22Rv1 (cell line): ENCODE measurements at regions not wholly inside any gene's neighbourhood (a gene's known extent, or its start where the extent isn't known, plus 50 kb on each side); places are given as distances from the start of the nearest gene placed in this dataset.

Experiments
- ZFX ChIP-seq: fragments of 450-650 bp; IDR thresholded peaks from 2 replicates; pipeline ENCODE4 v1.6.1; 2017; ENCODE audit warnings: antibody characterized with exemption, borderline replicate concordance
- TF ChIP-seq, protein P1 (sequence below): fragments of 450-650 bp; IDR thresholded peaks from 2 replicates; pipeline ENCODE4 v1.5.1; 2017; ENCODE audit warnings: mild to moderate bottlenecking

- TF ChIP-seq, protein P1, sequence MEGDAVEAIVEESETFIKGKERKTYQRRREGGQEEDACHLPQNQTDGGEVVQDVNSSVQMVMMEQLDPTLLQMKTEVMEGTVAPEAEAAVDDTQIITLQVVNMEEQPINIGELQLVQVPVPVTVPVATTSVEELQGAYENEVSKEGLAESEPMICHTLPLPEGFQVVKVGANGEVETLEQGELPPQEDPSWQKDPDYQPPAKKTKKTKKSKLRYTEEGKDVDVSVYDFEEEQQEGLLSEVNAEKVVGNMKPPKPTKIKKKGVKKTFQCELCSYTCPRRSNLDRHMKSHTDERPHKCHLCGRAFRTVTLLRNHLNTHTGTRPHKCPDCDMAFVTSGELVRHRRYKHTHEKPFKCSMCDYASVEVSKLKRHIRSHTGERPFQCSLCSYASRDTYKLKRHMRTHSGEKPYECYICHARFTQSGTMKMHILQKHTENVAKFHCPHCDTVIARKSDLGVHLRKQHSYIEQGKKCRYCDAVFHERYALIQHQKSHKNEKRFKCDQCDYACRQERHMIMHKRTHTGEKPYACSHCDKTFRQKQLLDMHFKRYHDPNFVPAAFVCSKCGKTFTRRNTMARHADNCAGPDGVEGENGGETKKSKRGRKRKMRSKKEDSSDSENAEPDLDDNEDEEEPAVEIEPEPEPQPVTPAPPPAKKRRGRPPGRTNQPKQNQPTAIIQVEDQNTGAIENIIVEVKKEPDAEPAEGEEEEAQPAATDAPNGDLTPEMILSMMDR: no peak
- no peak for TF ChIP-seq ZFX
Measured at GRCh38 chr18:27493182-27493581, 308.1 kb upstream of the CHST9 start.
